Esophagus (tissue), 2 donors: ENCODE measurements at regions not wholly inside any gene's neighbourhood (a gene's known extent, or its start where the extent isn't known, plus 50 kb on each side); places are given as distances from the start of the nearest gene placed in this dataset.

Experiments
- H3K27ac ChIP-seq, 2 donors: one replicate each; pipeline ENCODE4 v1.5.1; 2013; ENCODE audit warnings: low read depth in 2 of 2, mild to moderate bottlenecking in 2 of 2, inconsistent platforms in 1 of 2, low read length in 1 of 2, moderate library complexity in 1 of 2
- H3K27me3 ChIP-seq, 2 donors: one replicate each; pipeline ENCODE4 v1.6.1; 2013; ENCODE audit warnings: low read length in 2 of 2, control low read depth in 1 of 2, mild to moderate bottlenecking in 1 of 2; ENCODE audit not compliant: insufficient read depth in 2 of 2, control insufficient read depth in 1 of 2
- H3K36me3 ChIP-seq, 2 donors: one replicate each; pipeline ENCODE4 v1.6.1; 2013; ENCODE audit warnings: low read length in 1 of 2; ENCODE audit not compliant: control insufficient read depth in 2 of 2, insufficient read depth in 2 of 2
- H3K4me1 ChIP-seq, 2 donors: one replicate each; pipeline ENCODE4 v1.6.1; 2013; ENCODE audit warnings: low read length in 1 of 2; ENCODE audit not compliant: control insufficient read depth in 2 of 2, insufficient read depth in 2 of 2
- H3K4me3 ChIP-seq, 2 donors: one replicate each; pipeline ENCODE4 v1.5.1; 2013; ENCODE audit warnings: low read length in 2 of 2, mild to moderate bottlenecking in 2 of 2, low read depth in 1 of 2, moderate library complexity in 1 of 2
- H3K9me3 ChIP-seq, 2 donors: one replicate each; pipeline ENCODE4 v1.6.1; 2013; ENCODE audit warnings: mild to moderate bottlenecking in 2 of 2, low read depth in 1 of 2, low read length in 1 of 2, moderate library complexity in 1 of 2; ENCODE audit not compliant: control insufficient read depth in 2 of 2, insufficient read depth in 1 of 2
- WGBS, 2 donors: extraction: QIAGEN DNeasy Blood & Tissue Kit; methylation state at CpG; one replicate each; pipeline ENCODE4 v1.1.7; 2013; 5-methylcytosine and 5-hydroxymethylcytosine counted together
- donor health status: healthy with polysubstance abuse.
- donor health status: Bipolar disorder and iron deficiency.

DNA sequence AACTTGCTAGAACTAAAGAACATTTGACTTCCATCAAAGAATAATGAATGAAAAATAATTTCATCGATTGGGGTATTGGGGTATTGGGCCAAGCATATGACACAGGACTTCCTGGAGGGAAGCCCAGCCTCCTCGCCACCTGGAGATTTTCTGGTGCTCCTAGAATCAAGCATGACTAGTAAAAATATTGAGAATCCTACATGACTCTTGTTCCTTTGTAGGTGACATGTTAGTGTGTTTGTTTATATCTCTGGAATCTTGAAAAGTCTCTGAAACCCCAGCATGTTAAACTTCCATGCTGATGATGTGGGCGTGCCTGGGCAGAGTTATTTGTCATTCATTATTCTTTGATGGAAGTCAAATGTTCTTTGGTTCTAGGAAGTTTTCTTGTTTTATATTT is 90.1 kb upstream of the EPHB3 start:
- H3K4me3 ChIP-seq: no peak overlapping the region
- no peaks in the 10 kb centered on the region for H3K27me3 ChIP-seq
- no peaks in the 10 kb centered on the region for H3K9me3 ChIP-seq
- H3K27ac ChIP-seq: no peak overlapping the region
- no peaks in the 10 kb centered on the region for H3K36me3 ChIP-seq
- no peaks in the 10 kb centered on the region for H3K4me1 ChIP-seq
- 66 to 72% methylated on average over 3 of the region's 3 CpGs for WGBS, 2 donors

DNA sequence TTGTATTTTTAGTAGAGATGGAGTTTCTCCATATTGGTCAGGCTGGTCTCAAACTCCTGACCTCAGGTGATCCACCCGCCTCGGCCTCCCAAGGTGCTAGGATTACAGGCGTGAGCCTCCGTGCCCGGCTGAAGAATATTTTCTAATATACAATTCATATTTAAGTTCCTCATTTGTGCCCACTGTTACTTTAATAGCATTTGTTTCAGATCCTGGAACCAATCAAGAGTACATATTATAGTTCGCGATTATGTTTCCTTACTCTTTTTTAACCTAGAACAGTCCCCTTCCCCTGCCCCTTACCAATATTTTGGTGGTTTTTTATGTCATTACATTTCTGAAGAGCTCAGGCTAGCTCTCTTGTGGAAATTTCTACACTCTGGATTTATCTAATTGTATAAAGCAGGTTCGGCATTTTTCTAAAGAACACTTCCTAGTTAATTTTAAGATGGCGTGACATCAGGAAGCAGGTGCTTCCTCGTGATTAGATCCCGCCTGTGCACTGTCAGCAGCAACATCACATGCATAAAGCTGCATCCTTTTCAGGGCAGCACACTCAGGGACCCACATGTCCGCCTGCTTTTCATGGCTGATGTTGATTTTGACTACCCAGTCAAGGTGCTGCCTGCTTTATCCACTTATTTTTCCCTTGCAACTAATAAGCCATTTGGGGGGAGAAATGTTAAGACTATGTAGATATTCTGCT is 88.7 kb upstream of the EPHB3 start:
- WGBS, 2 donors: 66 to 71% methylated on average over 12 of the region's 12 CpGs
- no peaks in the 10 kb centered on the region for H3K4me1 ChIP-seq
- no peak overlapping the region for H3K4me3 ChIP-seq
- no peak overlapping the region for H3K27ac ChIP-seq
- H3K9me3 ChIP-seq: no peaks in the 10 kb centered on the region
- H3K36me3 ChIP-seq: no peaks in the 10 kb centered on the region
- H3K27me3 ChIP-seq: no peaks in the 10 kb centered on the region

- H3K4me1 ChIP-seq: no peaks in the 10 kb centered on the region
- no peak overlapping the region for H3K27ac ChIP-seq
- H3K27me3 ChIP-seq: no peaks in the 10 kb centered on the region
- no peaks in the 10 kb centered on the region for H3K36me3 ChIP-seq
- 84 to 89% methylated on average over 8 of the region's 8 CpGs for WGBS, 2 donors
- no peaks in the 10 kb centered on the region for H3K9me3 ChIP-seq
- no peak overlapping the region for H3K4me3 ChIP-seq
Observed at GRCh38 chr3:184474897-184475296, 86.7 kb upstream of the EPHB3 start.

DNA sequence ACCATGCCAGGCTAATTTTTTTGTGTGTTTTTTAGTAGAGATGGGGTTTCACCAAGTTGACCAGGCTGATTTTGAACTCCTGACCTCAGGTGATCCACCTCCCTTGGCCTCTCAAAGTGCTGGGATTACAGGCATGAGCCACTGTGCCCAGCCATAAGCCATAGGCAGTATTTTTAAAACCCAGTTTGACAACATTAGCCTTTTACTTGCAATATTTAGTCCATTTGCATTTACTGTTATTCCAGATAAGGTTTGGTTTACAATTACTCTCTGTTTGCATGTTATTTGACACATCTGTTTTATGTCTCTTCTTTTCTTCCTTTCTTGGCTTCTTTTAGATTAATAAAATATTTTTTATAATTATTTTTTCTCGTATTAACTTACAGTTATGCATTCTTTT is 83.6 kb upstream of the EPHB3 start:
- 80 to 96% methylated on average over 1 of the region's 1 CpG for WGBS, 2 donors

DNA sequence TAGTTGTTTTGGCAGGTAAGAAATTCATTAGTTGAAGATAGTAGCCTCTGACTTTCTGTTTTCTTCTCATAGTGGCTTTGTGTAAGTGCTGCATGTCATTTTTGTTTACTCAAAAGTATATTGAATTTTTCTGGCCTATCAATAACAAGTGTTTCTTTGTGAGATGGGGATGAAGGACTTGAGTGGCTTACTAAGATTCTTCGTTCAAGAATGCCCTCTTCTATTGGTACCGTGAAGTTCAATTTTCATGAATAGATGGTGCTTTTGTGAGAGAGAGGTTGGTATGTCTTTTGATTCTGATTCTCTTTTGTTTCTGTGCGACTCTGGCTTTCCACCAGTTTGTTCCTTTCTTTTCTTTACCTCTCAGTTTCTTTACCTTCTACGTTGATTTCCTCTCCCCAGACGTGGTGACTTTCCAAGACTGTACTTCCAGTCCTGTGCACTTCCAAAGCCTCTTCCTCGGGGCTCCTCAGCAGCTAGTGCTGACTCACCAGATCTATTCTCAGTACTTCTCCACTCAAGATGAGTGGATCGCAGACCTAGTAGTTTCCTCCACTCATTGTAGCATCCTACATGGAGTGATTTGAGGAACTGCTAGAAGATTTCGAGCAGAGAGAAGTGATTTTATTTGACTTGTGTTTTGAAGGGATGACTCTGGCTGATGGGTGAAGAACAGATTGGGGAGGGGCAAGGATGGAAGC is 82.0 kb upstream of the EPHB3 start:
- 78 to 85% methylated on average over 8 of the region's 8 CpGs for WGBS, 2 donors
- Histone ChIP-seq H3K9me3 (no peaks in the 10 kb centered on the region), H3K27ac (no peak overlapping the region), H3K36me3 (no peaks in the 10 kb centered on the region), H3K4me3 (no peak overlapping the region), H3K4me1 (no peaks in the 10 kb centered on the region), H3K27me3 (no peaks in the 10 kb centered on the region)

More for the DNA sequence above, 83.6 kb upstream of the EPHB3 start:
- H3K4me1 ChIP-seq: no peaks in the 10 kb centered on the region
- no peaks in the 10 kb centered on the region for H3K36me3 ChIP-seq
- no peaks in the 10 kb centered on the region for H3K9me3 ChIP-seq
- H3K27ac ChIP-seq: no peak overlapping the region
- no peaks in the 10 kb centered on the region for H3K27me3 ChIP-seq
- H3K4me3 ChIP-seq: no peak overlapping the region

DNA sequence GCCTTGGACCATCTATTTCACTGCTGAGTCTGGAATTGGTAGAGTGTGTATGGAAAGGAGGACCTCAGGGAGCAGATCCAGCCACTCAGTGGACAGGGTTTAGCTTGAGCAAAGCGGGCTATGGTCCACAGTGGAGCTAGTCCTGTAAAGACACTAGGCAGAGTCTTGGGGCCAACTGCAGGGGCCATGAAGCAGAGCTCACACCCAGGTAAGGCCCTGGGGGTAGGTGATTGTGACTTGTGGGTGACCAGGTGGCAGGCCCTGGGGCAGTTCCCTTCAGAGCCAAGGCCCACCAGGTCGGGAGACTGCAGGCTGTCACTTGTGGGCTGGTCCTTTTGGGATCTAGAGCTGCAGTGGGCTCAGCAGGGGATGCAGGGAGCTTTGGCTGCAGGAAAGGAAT is 80.8 kb upstream of the EPHB3 start:
- Histone ChIP-seq H3K9me3 (no peaks in the 10 kb centered on the region), H3K4me3 (no peak overlapping the region), H3K4me1 (no peaks in the 10 kb centered on the region), H3K36me3 (no peaks in the 10 kb centered on the region), H3K27ac (no peak overlapping the region), H3K27me3 (no peaks in the 10 kb centered on the region)
- 81 to 83% methylated on average over 2 of the region's 2 CpGs for WGBS, 2 donors

- Histone ChIP-seq H3K4me1 (no peaks in the 10 kb centered on the region), H3K4me3 (no peak overlapping the region), H3K9me3 (no peaks in the 10 kb centered on the region), H3K27me3 (no peaks in the 10 kb centered on the region), H3K27ac (no peak overlapping the region), H3K36me3 (no peaks in the 10 kb centered on the region)
- 36 to 46% methylated on average over 7 of the region's 7 CpGs for WGBS, 2 donors
Observed at GRCh38 chr3:184481984-184482671, 79.5 kb upstream of the EPHB3 start.

GRCh38 chr3:184485241-184485640 is 76.3 kb upstream of the EPHB3 start:
- WGBS, 2 donors: 30 to 41% methylated on average over 2 of the region's 2 CpGs
- Histone ChIP-seq H3K36me3 (no peaks in the 10 kb centered on the region), H3K9me3 (no peaks in the 10 kb centered on the region), H3K27me3 (no peaks in the 10 kb centered on the region), H3K4me3 (no peak overlapping the region), H3K27ac (no peak overlapping the region), H3K4me1 (no peaks in the 10 kb centered on the region)

- 91 to 93% methylated on average over 3 of the region's 3 CpGs for WGBS, 2 donors
Observed at GRCh38 chr3:184485906-184486305, 75.7 kb upstream of the EPHB3 start.

More at GRCh38 chr3:184485906-184486305, 75.7 kb upstream of the EPHB3 start:
- Histone ChIP-seq H3K27me3 (no peaks in the 10 kb centered on the region), H3K9me3 (no peaks in the 10 kb centered on the region), H3K4me1 (no peaks in the 10 kb centered on the region), H3K27ac (no peak overlapping the region), H3K36me3 (no peaks in the 10 kb centered on the region), H3K4me3 (no peak overlapping the region)
